ENCODE measurements at regions not wholly inside any gene's neighbourhood (a gene's known extent, or its start where the extent isn't known, plus 50 kb on each side); places are given as distances from the start of the nearest gene placed in this dataset.

- H3K4me3 ChIP-seq (ENCODE audit: control insufficient read depth in 1 of 2, extremely low read depth in 1 of 2, low read length in 1 of 2) = no peak overlapping the region
- WGBS (ENCODE audit: insufficient coverage) = 52% methylated on average over 4 of the region's 9 CpGs
- H3K9me3 Mint-ChIP-seq = no peaks in the 10 kb centered on the region
- H3K4me1 Mint-ChIP-seq = no peaks in the 10 kb centered on the region
- H3K27ac ChIP-seq (ENCODE audit: low read length) = no peak overlapping the region
- ATAC-seq (replicated peaks in 1 of 4) = no peak
- H3K4me1 ChIP-seq (ENCODE audit: control insufficient read depth in 1 of 2, extremely low read depth in 1 of 2, insufficient read depth in 2 of 2, low read length in 2 of 2) = no peaks in the 10 kb centered on the region
- no peaks in the 10 kb centered on the region for H3K9me3 ChIP-seq
- no peaks in the 10 kb centered on the region for H3K36me3 Mint-ChIP-seq
- no peak for DNase-seq
- H3K4me3 Mint-ChIP-seq = no peak overlapping the region
- ChIA-PET POLR2A (interaction anchor here in 1 of 2 donors (0.5 kb wide), 1 partner anchor 878 kb away, joined by 6 read pairs; no protein-coding TSS in a partner anchor), CTCF (interaction anchor here in 1 of 2 donors (0.6 to 0.7 kb wide), 2 partner anchors 11 to 421 kb away, joined by 3 to 8 read pairs; no protein-coding TSS in a partner anchor)
- H3K27me3 Mint-ChIP-seq = peaks cover 16 to 27% of the 10 kb centered on the region in 2 donors
- no peak overlapping the region for H3K27ac Mint-ChIP-seq
- H3K36me3 ChIP-seq (ENCODE audit: control insufficient read depth in 2 of 2, extremely low read depth in 1 of 2, insufficient read depth in 1 of 2, low read length in 1 of 2) = no peaks in the 10 kb centered on the region
- no peaks in the 10 kb centered on the region for H3K27me3 ChIP-seq (replicated peaks in 1 of 2; ENCODE audit: control insufficient read depth in 2 of 2, extremely low read depth in 1 of 2, insufficient read depth in 2 of 2, low read length in 1 of 2)
Measured at GRCh38 chr7:22052674-22053365, 107.1 kb upstream of the CDCA7L start.

DNA sequence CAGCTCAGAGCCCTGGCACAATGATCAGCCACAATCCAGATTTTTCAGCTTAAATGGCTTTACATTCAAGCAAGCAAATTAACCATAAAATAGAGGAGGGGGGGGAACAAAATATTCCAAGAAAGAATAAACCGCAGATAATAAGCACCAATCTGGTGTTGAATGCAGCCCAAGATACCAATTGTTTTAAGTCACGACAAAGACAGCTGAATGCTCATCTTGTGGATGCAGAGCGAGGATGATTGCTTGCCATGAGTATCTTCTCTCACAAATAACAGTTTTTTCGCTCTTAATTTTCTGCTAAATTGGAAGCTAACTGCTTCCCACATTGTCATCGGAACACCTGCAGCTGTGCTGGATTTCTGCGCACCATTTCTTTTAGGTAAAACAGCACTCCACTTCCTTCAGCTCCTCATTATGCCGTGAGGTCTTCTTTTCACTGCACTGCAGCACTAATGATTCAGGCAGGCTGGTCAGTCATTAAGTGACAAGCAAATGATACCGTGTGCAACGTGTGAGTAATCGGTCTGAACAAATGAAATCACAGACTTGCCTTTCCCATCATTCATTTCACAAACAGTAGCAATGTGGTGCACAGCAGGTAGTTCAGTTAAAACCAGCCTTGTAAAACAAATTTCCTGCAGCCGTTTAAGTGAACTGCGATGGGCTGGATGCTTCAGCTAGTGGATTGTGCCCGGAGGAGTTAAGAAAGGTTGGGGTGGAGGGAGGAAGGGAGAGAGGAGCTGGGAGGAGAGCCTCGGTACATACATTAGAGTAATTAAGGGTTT lies 106.4 kb upstream of the CDCA7L start:
- no peak for ATAC-seq (replicated peaks in 1 of 4)
- peaks cover 16 to 27% of the 10 kb centered on the region in 2 donors for H3K27me3 Mint-ChIP-seq
- ChIA-PET CTCF (interaction anchor here in 1 of 2 donors (0.6 kb wide), 1 partner anchor 33 kb away, joined by 3 read pairs; no protein-coding TSS in a partner anchor), POLR2A (interaction anchor here in 1 of 2 donors (0.5 kb wide), 1 partner anchor 878 kb away, joined by 6 read pairs; no protein-coding TSS in a partner anchor)
- no peaks in the 10 kb centered on the region for H3K4me1 ChIP-seq (ENCODE audit: control insufficient read depth in 1 of 2, extremely low read depth in 1 of 2, insufficient read depth in 2 of 2, low read length in 2 of 2)
- H3K4me3 Mint-ChIP-seq = no peak overlapping the region
- H3K9me3 Mint-ChIP-seq = no peaks in the 10 kb centered on the region
- DNase-seq = no peak
- H3K9me3 ChIP-seq = no peaks in the 10 kb centered on the region
- no peaks in the 10 kb centered on the region for H3K36me3 ChIP-seq (ENCODE audit: control insufficient read depth in 2 of 2, extremely low read depth in 1 of 2, insufficient read depth in 1 of 2, low read length in 1 of 2)
- H3K27me3 ChIP-seq (replicated peaks in 1 of 2; ENCODE audit: control insufficient read depth in 2 of 2, extremely low read depth in 1 of 2, insufficient read depth in 2 of 2, low read length in 1 of 2) = no peaks in the 10 kb centered on the region
- no peaks in the 10 kb centered on the region for H3K36me3 Mint-ChIP-seq
- H3K27ac Mint-ChIP-seq = no peak overlapping the region
- 79% methylated on average over 8 of the region's 14 CpGs for WGBS (ENCODE audit: insufficient coverage)
- H3K27ac ChIP-seq (ENCODE audit: low read length) = no peak overlapping the region
- no peaks in the 10 kb centered on the region for H3K4me1 Mint-ChIP-seq
- no peak overlapping the region for H3K4me3 ChIP-seq (ENCODE audit: control insufficient read depth in 1 of 2, extremely low read depth in 1 of 2, low read length in 1 of 2)

DNA sequence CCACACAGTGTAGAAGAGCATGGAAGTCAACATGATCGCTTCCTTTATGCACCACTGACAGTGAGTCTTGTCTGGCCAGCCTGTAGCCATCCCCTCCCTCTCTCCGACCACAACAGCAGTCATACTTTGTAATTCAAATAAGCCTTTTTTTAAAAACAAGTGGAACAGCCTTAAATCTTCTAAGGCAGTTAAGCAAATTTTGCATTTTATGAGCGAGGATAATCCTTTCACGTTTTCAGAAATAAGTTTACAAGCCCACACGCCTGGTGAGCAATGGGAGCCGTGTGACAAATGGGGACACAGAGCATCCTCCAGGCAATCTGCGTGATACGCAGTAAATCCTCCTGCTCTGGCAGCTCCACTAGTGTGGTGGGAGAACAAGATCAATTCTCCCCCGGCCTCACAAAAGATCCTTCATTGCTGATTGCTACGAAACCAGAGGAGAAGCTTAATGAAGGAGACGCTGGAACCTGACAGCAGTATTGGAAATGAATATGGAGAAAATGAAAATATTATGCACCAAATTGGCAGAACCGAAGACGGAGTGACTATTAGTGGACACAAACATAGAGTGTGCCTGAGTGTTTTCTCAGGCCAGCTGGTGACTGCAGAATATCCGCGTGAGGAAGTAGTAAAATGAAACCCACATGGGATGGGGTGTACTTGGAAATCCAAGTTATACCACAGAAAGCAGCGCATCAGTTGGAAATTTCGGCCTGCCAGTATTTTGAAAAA lies 104.2 kb upstream of the CDCA7L start:
- POLR2A ChIA-PET = no interaction called here
- no peaks in the 10 kb centered on the region for H3K9me3 ChIP-seq

DNA sequence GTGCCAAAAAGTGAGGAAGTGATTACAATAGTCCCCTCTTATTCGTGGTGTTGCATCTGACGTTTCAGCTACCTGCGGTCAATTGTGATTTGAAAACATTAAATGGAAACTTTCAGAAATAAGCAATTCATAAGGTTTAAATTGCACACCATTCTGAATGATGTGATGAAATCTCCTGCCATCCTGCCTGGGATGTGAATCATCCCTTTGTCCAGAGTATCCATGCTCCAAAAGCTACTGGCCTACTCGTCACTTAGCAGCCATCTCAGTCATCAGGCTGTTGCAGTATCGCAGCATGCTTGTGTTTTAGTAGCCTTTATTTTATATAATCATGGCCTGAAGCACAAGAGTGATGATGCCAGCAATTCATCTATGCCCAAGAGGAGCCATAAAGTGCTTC lies 97.7 kb upstream of the CDCA7L start:
- Mint-ChIP-seq H3K4me1 (no peaks in the 10 kb centered on the region), H3K4me3 (no peak overlapping the region), H3K27me3 (peaks cover 5 to 14% of the 10 kb centered on the region in 2 donors), H3K36me3 (no peaks in the 10 kb centered on the region), H3K9me3 (no peaks in the 10 kb centered on the region), H3K27ac (no peak overlapping the region)
- Histone ChIP-seq H3K4me1 (ENCODE audit: control insufficient read depth in 1 of 2, extremely low read depth in 1 of 2, insufficient read depth in 2 of 2, low read length in 2 of 2) (no peaks in the 10 kb centered on the region), H3K27ac (ENCODE audit: low read length) (no peak overlapping the region), H3K9me3 (no peaks in the 10 kb centered on the region), H3K27me3 (replicated peaks in 1 of 2; ENCODE audit: control insufficient read depth in 2 of 2, extremely low read depth in 1 of 2, insufficient read depth in 2 of 2, low read length in 1 of 2) (no peaks in the 10 kb centered on the region), H3K36me3 (ENCODE audit: control insufficient read depth in 2 of 2, extremely low read depth in 1 of 2, insufficient read depth in 1 of 2, low read length in 1 of 2) (no peaks in the 10 kb centered on the region), H3K4me3 (ENCODE audit: control insufficient read depth in 1 of 2, extremely low read depth in 1 of 2, low read length in 1 of 2) (no peak overlapping the region)
- no CpG with 5 or more reads among the region's 5 CpGs for whole genome bisulfite sequencing (ENCODE audit: insufficient coverage)
- DNase-seq (no peak), ATAC-seq (replicated peaks in 1 of 4) (no peak)
- POLR2A ChIA-PET = no interaction called here
- CTCF ChIA-PET = interaction anchor here in 1 of 2 donors (0.6 kb wide), 1 partner anchor 177 kb away, joined by 3 read pairs; no protein-coding TSS in a partner anchor

More for the DNA sequence above, 104.2 kb upstream of the CDCA7L start:
- Histone ChIP-seq H3K27me3 (replicated peaks in 1 of 2; ENCODE audit: control insufficient read depth in 2 of 2, extremely low read depth in 1 of 2, insufficient read depth in 2 of 2, low read length in 1 of 2) (no peaks in the 10 kb centered on the region), H3K27ac (ENCODE audit: low read length) (no peak overlapping the region), H3K36me3 (ENCODE audit: control insufficient read depth in 2 of 2, extremely low read depth in 1 of 2, insufficient read depth in 1 of 2, low read length in 1 of 2) (no peaks in the 10 kb centered on the region), H3K4me3 (ENCODE audit: control insufficient read depth in 1 of 2, extremely low read depth in 1 of 2, low read length in 1 of 2) (no peak overlapping the region), H3K4me1 (ENCODE audit: control insufficient read depth in 1 of 2, extremely low read depth in 1 of 2, insufficient read depth in 2 of 2, low read length in 2 of 2) (no peaks in the 10 kb centered on the region)
- Mint-ChIP-seq H3K27me3 (peaks cover 9 to 22% of the 10 kb centered on the region in 2 donors), H3K36me3 (no peaks in the 10 kb centered on the region), H3K27ac (no peak overlapping the region), H3K4me1 (no peaks in the 10 kb centered on the region), H3K4me3 (no peak overlapping the region), H3K9me3 (no peaks in the 10 kb centered on the region)
- WGBS (ENCODE audit: insufficient coverage) = 86% methylated on average over 10 of the region's 17 CpGs
- no peak for DNase-seq
- ATAC-seq (replicated peaks in 1 of 4) = no peak
- CTCF ChIA-PET = interaction anchor here in 1 of 2 donors (0.6 kb wide), 1 partner anchor 1133 kb away, joined by 5 read pairs; no protein-coding TSS in a partner anchor

DNA sequence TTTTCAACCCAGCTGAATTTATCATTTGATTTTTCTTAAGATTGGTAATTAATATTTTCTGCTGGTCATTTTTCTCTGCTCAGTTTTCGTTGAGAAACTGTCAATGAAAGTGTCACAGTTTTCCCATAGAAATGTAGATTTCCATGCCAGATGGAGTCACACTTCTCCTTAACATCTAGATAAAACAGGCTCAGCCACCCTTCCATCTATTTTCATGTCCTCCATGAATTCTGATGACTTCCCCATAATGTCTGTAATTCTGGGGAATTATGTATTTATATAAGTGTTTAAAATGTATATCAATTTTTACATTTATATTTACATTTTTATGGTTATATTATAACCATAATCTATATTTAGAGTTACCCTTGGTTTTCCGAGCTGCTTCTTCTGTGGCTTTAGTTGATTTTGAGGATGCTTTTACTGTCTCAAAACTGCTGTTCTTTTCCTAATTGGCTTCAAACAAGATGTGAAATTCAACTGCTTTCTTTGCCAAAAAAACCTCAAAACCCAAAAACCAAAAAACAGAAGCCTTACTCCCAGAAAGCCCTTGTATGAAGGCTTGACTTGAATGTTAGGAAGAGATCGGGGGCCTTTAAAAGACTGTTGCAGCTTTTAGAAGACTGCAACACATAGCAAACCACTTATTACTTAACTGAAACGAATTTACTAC lies 95.4 kb upstream of the CDCA7L start:
- no peak overlapping the region for H3K4me3 ChIP-seq (ENCODE audit: control insufficient read depth in 1 of 2, extremely low read depth in 1 of 2, low read length in 1 of 2)
- no peaks in the 10 kb centered on the region for H3K4me1 Mint-ChIP-seq
- H3K4me1 ChIP-seq (ENCODE audit: control insufficient read depth in 1 of 2, extremely low read depth in 1 of 2, insufficient read depth in 2 of 2, low read length in 2 of 2) = no peaks in the 10 kb centered on the region
- no peaks in the 10 kb centered on the region for H3K36me3 ChIP-seq (ENCODE audit: control insufficient read depth in 2 of 2, extremely low read depth in 1 of 2, insufficient read depth in 1 of 2, low read length in 1 of 2)
- H3K27me3 ChIP-seq (replicated peaks in 1 of 2; ENCODE audit: control insufficient read depth in 2 of 2, extremely low read depth in 1 of 2, insufficient read depth in 2 of 2, low read length in 1 of 2) = no peaks in the 10 kb centered on the region
- no peaks in the 10 kb centered on the region for H3K36me3 Mint-ChIP-seq
- no peak overlapping the region for H3K4me3 Mint-ChIP-seq
- H3K27ac ChIP-seq (ENCODE audit: low read length) = no peak overlapping the region
- H3K27me3 Mint-ChIP-seq = peaks cover 8 to 17% of the 10 kb centered on the region in 2 donors
- no CpG with 5 or more reads among the region's 4 CpGs for WGBS (ENCODE audit: insufficient coverage)
- DNase-seq (no peak), ATAC-seq (replicated peaks in 1 of 4) (no peak)
- no peaks in the 10 kb centered on the region for H3K9me3 Mint-ChIP-seq
- CTCF ChIA-PET = no interaction called here
- H3K9me3 ChIP-seq = no peaks in the 10 kb centered on the region
- POLR2A ChIA-PET = no interaction called here
- H3K27ac Mint-ChIP-seq = no peak overlapping the region

DNA sequence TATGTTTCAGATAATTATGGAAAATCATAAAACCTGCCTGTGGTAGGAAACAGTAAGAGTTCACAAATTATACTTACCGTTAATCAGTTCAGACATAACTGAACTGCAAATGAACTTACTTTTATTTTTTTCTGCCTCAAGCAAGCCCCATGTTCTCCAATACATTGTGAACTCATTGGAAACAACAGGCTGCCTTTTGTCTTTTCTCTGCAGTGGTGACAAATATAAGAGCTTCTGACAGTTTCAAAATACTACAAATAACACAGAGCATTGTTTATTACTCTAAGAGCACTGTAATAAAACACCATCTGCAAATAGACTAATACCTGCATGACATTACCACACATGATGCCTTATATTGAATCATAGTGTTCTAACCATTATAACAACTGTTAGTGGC lies 94.0 kb upstream of the CDCA7L start:
- POLR2A ChIA-PET = no interaction called here
- H3K9me3 Mint-ChIP-seq = no peaks in the 10 kb centered on the region
- H3K27me3 Mint-ChIP-seq = peaks cover 8 to 16% of the 10 kb centered on the region in 2 donors
- no peaks in the 10 kb centered on the region for H3K36me3 Mint-ChIP-seq
- Histone ChIP-seq H3K27me3 (replicated peaks in 1 of 2; ENCODE audit: control insufficient read depth in 2 of 2, extremely low read depth in 1 of 2, insufficient read depth in 2 of 2, low read length in 1 of 2) (no peaks in the 10 kb centered on the region), H3K9me3 (no peaks in the 10 kb centered on the region), H3K4me1 (ENCODE audit: control insufficient read depth in 1 of 2, extremely low read depth in 1 of 2, insufficient read depth in 2 of 2, low read length in 2 of 2) (no peaks in the 10 kb centered on the region), H3K4me3 (ENCODE audit: control insufficient read depth in 1 of 2, extremely low read depth in 1 of 2, low read length in 1 of 2) (no peak overlapping the region), H3K36me3 (ENCODE audit: control insufficient read depth in 2 of 2, extremely low read depth in 1 of 2, insufficient read depth in 1 of 2, low read length in 1 of 2) (no peaks in the 10 kb centered on the region), H3K27ac (ENCODE audit: low read length) (no peak overlapping the region)
- 57% methylated on average over 1 of the region's 1 CpG for WGBS (ENCODE audit: insufficient coverage)
- ATAC-seq (replicated peaks in 1 of 4) = no peak
- H3K27ac Mint-ChIP-seq = no peak overlapping the region
- no peak overlapping the region for H3K4me3 Mint-ChIP-seq
- H3K4me1 Mint-ChIP-seq = no peaks in the 10 kb centered on the region
- DNase-seq = no peak
- CTCF ChIA-PET = no interaction called here

Data from T-cell (primary cell).